HG03378 (cell line): ENCODE measurements at regions not wholly inside any gene's neighbourhood (a gene's known extent, or its start where the extent isn't known, plus 50 kb on each side); places are given as distances from the start of the nearest gene placed in this dataset.

Experiments
- ATAC-seq: cut with Tn5 transposase; IDR thresholded peaks from one replicate; pipeline ENCODE4 v1.9.1; 2021; ENCODE audit warnings: mild to moderate bottlenecking, moderate library complexity; ENCODE audit not compliant: unreplicated experiment

- no peak for ATAC-seq
These were observed 75.0 kb upstream of the MSX2 start for GRCh38 chr5:174649391-174649790.

GRCh38 chr5:174654442-174654841, 69.9 kb upstream of the MSX2 start:
- ATAC-seq, result no peak

- ATAC-seq, result no peak
These were observed 69.0 kb upstream of the MSX2 start for GRCh38 chr5:174655351-174655750.

DNA sequence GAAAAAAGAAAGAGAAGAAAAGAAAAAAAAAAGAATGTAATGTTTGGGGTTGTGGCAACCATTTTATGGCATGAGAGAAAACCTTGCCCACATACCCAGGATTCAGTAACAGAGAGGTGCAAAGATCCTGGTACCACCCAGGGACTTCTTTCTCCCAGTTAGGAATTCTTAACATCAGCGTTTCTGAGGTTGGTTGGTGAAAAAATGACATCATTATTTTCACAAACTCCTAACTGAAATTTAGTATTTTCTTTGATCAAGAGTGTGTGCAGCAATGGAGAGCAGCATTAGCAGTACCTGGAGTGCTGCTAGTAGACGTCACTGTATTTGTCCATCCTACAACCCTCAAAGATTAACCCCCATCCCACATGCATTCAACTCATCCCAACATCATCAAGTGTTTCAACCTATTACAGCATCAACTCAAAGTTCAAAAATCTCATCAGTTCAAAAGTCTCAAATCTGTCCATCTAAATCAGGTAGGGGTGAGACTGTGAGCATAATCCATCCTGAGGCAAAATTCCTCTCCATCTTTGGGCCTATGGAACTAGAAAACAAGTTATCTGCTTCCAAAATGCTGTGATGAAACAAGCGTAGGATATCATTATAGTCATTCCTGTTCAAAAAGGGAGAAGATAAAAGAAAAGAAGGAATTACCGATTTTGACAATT, 60.1 kb upstream of the MSX2 start:
- ATAC-seq, result no peak

- no peak for ATAC-seq
These were observed 59.0 kb upstream of the MSX2 start for GRCh38 chr5:174665347-174665746.

DNA sequence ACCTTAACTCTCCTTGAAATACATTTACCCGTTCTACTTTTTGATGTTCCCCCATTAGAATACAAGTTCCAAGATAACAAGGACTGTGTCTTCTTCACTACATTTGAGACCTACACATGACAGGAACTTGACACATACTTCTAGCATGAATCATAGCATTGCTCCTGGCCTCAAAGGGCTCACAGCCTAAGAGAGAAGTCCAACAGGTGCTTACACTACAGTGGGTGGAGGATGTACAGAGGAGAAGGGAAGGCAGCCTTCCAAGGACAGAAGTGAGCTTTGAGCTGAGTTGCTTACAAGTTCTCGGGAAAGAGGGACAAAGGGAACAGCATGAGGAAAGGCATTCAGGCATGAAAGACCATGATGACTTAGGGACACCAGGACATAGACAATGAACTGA, 56.9 kb upstream of the MSX2 start:
- no peak for ATAC-seq

DNA sequence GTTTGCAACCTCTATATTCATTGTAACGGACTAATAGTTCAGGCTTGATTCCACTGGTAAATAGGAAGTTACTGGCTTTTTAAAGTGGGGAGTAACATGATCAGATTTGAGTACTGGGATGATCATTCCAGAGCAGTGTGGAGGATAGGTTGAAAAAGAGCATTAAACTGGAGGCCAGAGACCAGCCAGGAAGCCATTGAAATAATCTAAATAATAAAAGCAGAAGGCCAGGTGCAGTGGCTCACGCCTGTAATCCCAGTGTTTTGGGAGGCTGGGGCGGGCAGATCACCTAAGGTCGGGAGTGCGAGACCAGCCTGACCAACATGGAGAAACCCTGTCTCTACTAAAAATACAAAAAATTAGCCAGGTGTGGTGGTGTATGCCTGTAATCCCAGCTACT, 56.0 kb upstream of the MSX2 start:
- no peak for ATAC-seq
